ENCODE measurements at regions not wholly inside any gene's neighbourhood (a gene's known extent, or its start where the extent isn't known, plus 50 kb on each side); places are given as distances from the start of the nearest gene placed in this dataset.

DNA sequence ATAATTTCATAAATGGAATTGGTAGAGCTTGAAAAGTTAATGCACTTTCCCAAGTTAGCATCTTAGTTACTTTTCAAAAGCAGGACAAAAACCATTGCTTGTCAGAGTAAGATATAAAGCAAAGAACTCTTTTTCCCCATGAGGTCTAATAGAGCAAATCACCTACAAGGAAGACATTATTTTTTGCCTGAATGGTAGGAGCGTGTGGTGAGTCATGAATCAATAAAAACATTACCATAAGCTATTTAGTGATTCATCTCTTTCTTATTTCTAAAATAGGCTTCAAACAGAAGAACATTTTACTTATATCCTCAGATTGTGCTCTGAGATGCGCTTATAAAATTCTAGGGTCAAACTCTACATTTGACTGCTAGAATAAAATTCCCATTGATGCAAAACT, 109.4 kb upstream of the GPRIN3 start (continued):
- TF ChIP-seq PCBP2 (IDR thresholded peaks at IDR 0.05; ENCODE audit: low read depth, low read length, poor library complexity, severe bottlenecking) (no peak), POLR3A (IDR thresholded peaks at IDR 0.05; ENCODE audit: borderline replicate concordance, extremely low read depth, insufficient read depth, insufficient read length) (no peak), PYGO2 (tag; IDR thresholded peaks at IDR 0.05) (no peak), FOXJ3 (CRISPR knock-in tag; IDR thresholded peaks at IDR 0.05) (no peak), PTRF (tag; IDR thresholded peaks at IDR 0.05) (no peak)

- DNase-seq (ENCODE audit: extremely low read depth in 1 of 4, low spot score in 3 of 4) (no peak), FAIRE-seq (no peak), ATAC-seq (no peak)
- BruUV-seq (replicated peaks), result no TSS peak
- Histone ChIP-seq H3K79me2 (ENCODE audit: control insufficient read depth, insufficient read depth, low read length) (no peaks in the 10 kb centered on the region), H4K20me1 (replicated peaks; ENCODE audit: control insufficient read depth, insufficient read depth, low read length) (no peaks in the 10 kb centered on the region), H3K4me1 (replicated peaks in 1 of 2; ENCODE audit: control insufficient read depth in 2 of 2, insufficient read depth in 2 of 2, low read length in 2 of 2) (no peaks in the 10 kb centered on the region), H3K27me3 (ENCODE audit: control insufficient read depth in 2 of 2, insufficient read depth in 2 of 2, low read length in 2 of 2) (no peaks in the 10 kb centered on the region), H3K9me1 (ENCODE audit: control insufficient read depth, insufficient read depth, low read length) (no peaks in the 10 kb centered on the region), H3K36me3 (ENCODE audit: control insufficient read depth, insufficient read depth, low read length) (no peaks in the 10 kb centered on the region), H3K9me3 (replicated peaks; ENCODE audit: control insufficient read depth, insufficient read depth, low read depth, low read length) (no peaks in the 10 kb centered on the region), H3K27ac (ENCODE audit: extremely low read depth, low read depth, low read length) (no peak overlapping the region), H3K9ac (ENCODE audit: insufficient read depth in 1 of 2, low read depth in 2 of 2, low read length in 2 of 2) (no peak overlapping the region), H2AFZ (ENCODE audit: low read depth, low read length) (no peak overlapping the region), H3K4me3 (no peak overlapping the region), H3K4me2 (ENCODE audit: insufficient read depth, low read length) (no peak overlapping the region)
- POLR2A ChIA-PET, result no interaction called here
- WGBS (ENCODE audit: insufficient coverage, low coverage, missing lambda C conversion rate), result 0% methylated on average over 1 of the region's 1 CpG
- TF ChIP-seq TFE3 (CRISPR knock-in tag; IDR thresholded peaks at IDR 0.05), result peak; percentile 29; the same call in 1 of the 2 replicates
- TF ChIP-seq NFXL1 (CRISPR knock-in tag; IDR thresholded peaks at IDR 0.05), result no peak
- CTCF ChIA-PET (ENCODE audit: low intra/inter-chr PET ratio), result no interaction called here
- in situ Hi-C loops (cut with MboI), result no loop called here
- intact Hi-C loops (cut with micrococcal nuclease), result no loop called here
Observed at GRCh38 chr4:89413518-89413917, 105.9 kb upstream of the GPRIN3 start.
